HCT116 (cell line): ENCODE measurements at regions not wholly inside any gene's neighbourhood (a gene's known extent, or its start where the extent isn't known, plus 50 kb on each side); places are given as distances from the start of the nearest gene placed in this dataset.

ENCODE experiments used
- ATAC-seq: fragments of 200-7000 bp; cut with Tn5 transposase; 2 replicates; pipeline ENCODE4 v1.9.1; 2020; ENCODE audit warnings: mild to moderate bottlenecking, moderate library complexity
- BruUV-seq: library from RNA; stranded (reverse); fragments of 400-500 nt; replicated peaks from 2 replicates; lab custom pipeline; 2021; lab: Mats Ljungman, UMichigan
- CTCF ChIA-PET: fragments of 300-600 bp; sonication (Branson Sonifier 250); formaldehyde crosslinking; loops from one replicate; lab custom pipeline; 2021; ENCODE audit warnings: antibody characterized with exemption; lab: Charles Lee
- POLR2A ChIA-PET: fragments of 300-600, 350-600 bp; sonication (Branson Sonifier 250); formaldehyde crosslinking; loops from one replicate; lab custom pipeline; 2021; ENCODE audit warnings: antibody characterized with exemption; lab: Charles Lee
- RAD21 ChIA-PET, 2 experiments: fragments of 300-600 bp; sonication (Branson Sonifier 250); formaldehyde crosslinking; loops; one replicate each; lab custom pipeline; 2023; ENCODE audit warnings: low total read pairs in 2 of 2; ENCODE audit not compliant: uncharacterized antibody in 2 of 2, unreplicated experiment in 2 of 2, low non-redundant PET in 1 of 2; lab: Charles Lee
- DNase-seq: peaks from one replicate; pipeline ENCODE4 v3.0.0-alpha.2; 2010; ENCODE audit warnings: low read depth, low spot score
- H2AFZ ChIP-seq: fragments of 200-600 bp; shearing (Covaris generic), sonication (generic); 2 replicates; pipeline ENCODE4 v1.6.1; 2017; ENCODE audit warnings: low read depth, mixed run types, mixed read lengths, antibody characterized with exemption, low read length; ENCODE audit not compliant: poor library complexity, severe bottlenecking
- H3K27ac ChIP-seq: 2 replicates; pipeline ENCODE4 v1.5.1; 2012; ENCODE audit warnings: low read depth, low read length
- H3K27me3 ChIP-seq: fragments of 200-600 bp; sonication (generic); 2 replicates; pipeline ENCODE4 v1.6.1; 2016; ENCODE audit warnings: mixed run types, low read length, mixed read lengths; ENCODE audit not compliant: insufficient read depth
- H3K36me3 ChIP-seq, 2 experiments: fragments of 200-500 bp in 1 of 2; fragments of 200-600 bp in 1 of 2; sonication (Bioruptor generic) in 1 of 2; sonication (generic) in 1 of 2; 2 replicates each; pipeline versions ENCODE4 v1.5.1 to v1.6.1; 2014 to 2016; ENCODE audit warnings: low read length in 2 of 2, inconsistent platforms in 1 of 2, mixed read lengths in 1 of 2, mixed run types in 1 of 2; ENCODE audit not compliant: insufficient read depth in 2 of 2, control insufficient read depth in 1 of 2
- H3K4me1 ChIP-seq, 2 experiments: fragments of 200-600 bp in 1 of 2; sonication (generic) in 1 of 2; 2 replicates each; pipeline versions ENCODE4 v1.5.1 to v1.6.1; 2012 to 2017; ENCODE audit warnings: low read length in 2 of 2, inconsistent platforms in 1 of 2, mild to moderate bottlenecking in 1 of 2, mixed read lengths in 1 of 2, mixed run types in 1 of 2, moderate library complexity in 1 of 2; ENCODE audit not compliant: insufficient read depth in 2 of 2, control insufficient read depth in 1 of 2
- H3K4me2 ChIP-seq: fragments of 200-600 bp; sonication (generic); 2 replicates; pipeline ENCODE4 v1.6.1; 2017; ENCODE audit warnings: mixed run types, low read length, mixed read lengths
- H3K4me3 ChIP-seq, 2 experiments: fragments of 200-600 bp in 1 of 2; sonication (generic) in 1 of 2; replicated peaks in 1 of 2; 2 replicates each; pipeline ENCODE4 v1.5.1; 2011 to 2016; ENCODE audit warnings: low read length in 2 of 2, control low read depth in 1 of 2, low read depth in 1 of 2, mild to moderate bottlenecking in 1 of 2, mixed read lengths in 1 of 2, mixed run types in 1 of 2
- H3K79me2 ChIP-seq: fragments of 200-600 bp; sonication (generic); 2 replicates; pipeline ENCODE4 v1.6.1; 2017; ENCODE audit warnings: mild to moderate bottlenecking, mixed run types, low read length, moderate library complexity, mixed read lengths; ENCODE audit not compliant: insufficient read depth
- H3K9ac ChIP-seq: fragments of 200-600 bp; sonication (generic); 2 replicates; pipeline ENCODE4 v1.6.1; 2016; ENCODE audit warnings: low read length, mixed read lengths
- H3K9me2 ChIP-seq: fragments of 200-600 bp; sonication (generic), shearing (Covaris generic); 2 replicates; pipeline ENCODE4 v1.6.1; 2017; ENCODE audit warnings: mixed run types, mild to moderate bottlenecking, moderate library complexity; ENCODE audit not compliant: insufficient read depth
- H3K9me3 ChIP-seq, 2 experiments: fragments of 200-500 bp in 1 of 2; fragments of 200-600 bp in 1 of 2; sonication (Bioruptor generic) in 1 of 2; sonication (generic) in 1 of 2; 2 replicates each; pipeline ENCODE4 v1.6.1; 2014 to 2017; ENCODE audit warnings: low read length in 2 of 2, mixed read lengths in 2 of 2, inconsistent platforms in 1 of 2, low read depth in 1 of 2, mild to moderate bottlenecking in 1 of 2, mixed run types in 1 of 2, moderate library complexity in 1 of 2; ENCODE audit not compliant: control insufficient read depth in 1 of 2, insufficient read depth in 1 of 2
- H4K20me1 ChIP-seq: fragments of 200-600 bp; sonication (generic), shearing (Covaris generic); 2 replicates; pipeline ENCODE4 v1.6.1; 2017; ENCODE audit warnings: mixed run types, mild to moderate bottlenecking, moderate library complexity; ENCODE audit not compliant: insufficient read depth
- CEBPB ChIP-seq: IDR thresholded peaks from 2 replicates; pipeline ENCODE4 v1.6.1; 2012; ENCODE audit warnings: low read depth
- CTCF ChIP-seq, 3 experiments: fragments of 200-600 bp in 1 of 3; sonication (generic) in 1 of 3; IDR thresholded peaks in 2 of 3; conservative IDR thresholded peaks in 1 of 3; 2 replicates each; pipeline ENCODE4 v1.5.1; 2012 to 2017; ENCODE audit warnings: low read depth in 2 of 3, low read length in 2 of 3, antibody characterized with exemption in 1 of 3, borderline replicate concordance in 1 of 3, control low read depth in 1 of 3, mild to moderate bottlenecking in 1 of 3, mixed read lengths in 1 of 3, mixed run types in 1 of 3, moderate library complexity in 1 of 3; ENCODE audit not compliant: insufficient read depth in 1 of 3
- EGR1 ChIP-seq: IDR thresholded peaks from 2 replicates; pipeline ENCODE4 v1.6.1; 2012; ENCODE audit warnings: low read depth
- ELF1 ChIP-seq: IDR thresholded peaks from 2 replicates; pipeline ENCODE4 v1.6.1; 2012; ENCODE audit warnings: low read depth, borderline replicate concordance
- EZH2 ChIP-seq: fragments of 200-600 bp; sonication (generic); IDR thresholded peaks from 2 replicates; pipeline ENCODE4 v1.6.1; 2017; ENCODE audit warnings: antibody characterized with exemption, mixed run types
- EZH2phosphoT487 ChIP-seq: fragments of 200-600 bp; IDR thresholded peaks from 2 replicates; pipeline ENCODE4 v1.6.1; 2018; ENCODE audit warnings: antibody characterized with exemption, borderline replicate concordance
- FOSL1 ChIP-seq: IDR thresholded peaks from 2 replicates; pipeline ENCODE4 v1.6.1; 2012; ENCODE audit warnings: low read depth
- MAX ChIP-seq: IDR thresholded peaks from 2 replicates; pipeline ENCODE4 v1.6.1; 2012
- POLR2A ChIP-seq: IDR thresholded peaks from 2 replicates; pipeline ENCODE4 v1.7.0; 2011; ENCODE audit warnings: borderline replicate concordance; ENCODE audit not compliant: insufficient read depth, insufficient read length; ENCODE audit errors: extremely low read depth
- POLR2AphosphoS5 ChIP-seq: IDR thresholded peaks from 2 replicates; pipeline ENCODE4 v1.6.1; 2011; ENCODE audit warnings: mild to moderate bottlenecking, low read depth, low read length, moderate library complexity
- RAD21 ChIP-seq: IDR thresholded peaks from 2 replicates; pipeline ENCODE4 v1.6.1; 2012; ENCODE audit warnings: low read depth, mild to moderate bottlenecking
- SIN3A ChIP-seq: IDR thresholded peaks from 2 replicates; pipeline ENCODE4 v1.6.1; 2012; ENCODE audit warnings: low read depth
- SP1 ChIP-seq: IDR thresholded peaks from 2 replicates; pipeline ENCODE4 v1.6.1; 2012; ENCODE audit warnings: low read depth
- SRF ChIP-seq: IDR thresholded peaks from 2 replicates; pipeline ENCODE4 v1.6.1; 2012; ENCODE audit warnings: low read depth
- TCF7L2 ChIP-seq: IDR thresholded peaks from 2 replicates; pipeline ENCODE4 v1.7.0; 2011; ENCODE audit warnings: borderline replicate concordance, inconsistent platforms; ENCODE audit not compliant: insufficient read depth, insufficient read length; ENCODE audit errors: extremely low read depth
- ZBTB33 ChIP-seq: IDR thresholded peaks from 2 replicates; pipeline ENCODE4 v1.6.1; 2011; ENCODE audit warnings: mild to moderate bottlenecking, low read length, moderate library complexity; ENCODE audit not compliant: insufficient replicate concordance; ENCODE audit errors: extremely low read depth
- ZFX ChIP-seq: fragments of 450-650 bp; IDR thresholded peaks from 2 replicates; pipeline ENCODE4 v1.6.1; 2017
- intact Hi-C: fragments of 100-400 bp; cut with micrococcal nuclease; formaldehyde crosslinking; loops from 2 replicates; pipeline ENCODE4 v1.10.0; 2022

GRCh38 chr20:34163307-34163706 lies 51.3 kb upstream of the EIF2S2 start:
- Histone ChIP-seq H3K79me2 (no peaks in the 10 kb centered on the region), H3K27me3 (no peaks in the 10 kb centered on the region), H3K36me3 (no peaks in the 10 kb centered on the region), H3K4me3 (no peak overlapping the region), H4K20me1 (no peaks in the 10 kb centered on the region), H3K9ac (no peak overlapping the region), H3K27ac (no peak overlapping the region), H2AFZ (no peak overlapping the region), H3K4me2 (no peak overlapping the region), H3K9me3 (no peaks in the 10 kb centered on the region), H3K9me2 (no peaks in the 10 kb centered on the region), H3K4me1 (no peaks in the 10 kb centered on the region)
- ChIA-PET CTCF (no interaction called here), POLR2A (no interaction called here), RAD21 (no interaction called here)
- no peak for TF ChIP-seq CTCF (IDR thresholded peaks at IDR 0.05 in 2 of 3, conservative IDR thresholded peaks at IDR 0.05 in 1 of 3; ENCODE audit: borderline replicate concordance in 1 of 3, insufficient read depth in 1 of 3, low read depth in 2 of 3, low read length in 2 of 3)
- TF ChIP-seq EZH2phosphoT487: no peak
- no peak for TF ChIP-seq POLR2AphosphoS5
- intact Hi-C loops: no loop called here
- no peak for ATAC-seq
- BruUV-seq: no TSS peak
- DNase-seq: no peak

- H3K4me3 ChIP-seq: no peak overlapping the region
- H3K27ac ChIP-seq: no peak overlapping the region
- H3K4me1 ChIP-seq: no peaks in the 10 kb centered on the region
- no peaks in the 10 kb centered on the region for H3K9me2 ChIP-seq
- CTCF ChIA-PET: no interaction called here
- POLR2A ChIA-PET: no interaction called here
- BruUV-seq: no TSS peak
- no peaks in the 10 kb centered on the region for H3K79me2 ChIP-seq
- RAD21 ChIA-PET: no interaction called here
- no peak overlapping the region for H3K9ac ChIP-seq
- no peak for ATAC-seq
- H3K9me3 ChIP-seq: no peaks in the 10 kb centered on the region
- DNase-seq: no peak
- intact Hi-C loops: no loop called here
- H4K20me1 ChIP-seq: no peaks in the 10 kb centered on the region
- no peaks in the 10 kb centered on the region for H3K27me3 ChIP-seq
- H3K4me2 ChIP-seq: no peak overlapping the region
- H2AFZ ChIP-seq: no peak overlapping the region
- H3K36me3 ChIP-seq: no peaks in the 10 kb centered on the region
- TF ChIP-seq CEBPB: no peak
- TF ChIP-seq TCF7L2: no peak
- no peak for TF ChIP-seq POLR2AphosphoS5
- no peak for TF ChIP-seq SIN3A
- no peak for TF ChIP-seq POLR2A
- TF ChIP-seq ZFX: no peak
- TF ChIP-seq SRF: no peak
- no peak for TF ChIP-seq EZH2
- no peak for TF ChIP-seq EGR1
- no peak for TF ChIP-seq ZBTB33
- TF ChIP-seq ELF1: no peak
- TF ChIP-seq EZH2phosphoT487: no peak
- no peak for TF ChIP-seq FOSL1
- no peak for TF ChIP-seq RAD21
- TF ChIP-seq SP1: no peak
- no peak for TF ChIP-seq MAX
Observed at GRCh38 chr20:34164381-34164984, 52.4 kb upstream of the EIF2S2 start.
